Aorta (tissue), 5 donors: ENCODE measurements at regions not wholly inside any gene's neighbourhood (a gene's known extent, or its start where the extent isn't known, plus 50 kb on each side); places are given as distances from the start of the nearest gene placed in this dataset.

Source experiments
- ATAC-seq: fragments of 200-7000 bp; cut with Tn5 transposase; one replicate; pipeline ENCODE4 v1.9.1; 2022; ENCODE audit warnings: moderate library complexity; ENCODE audit not compliant: low FRiP score
- DNase-seq, 2 donors: peaks; one replicate each; pipeline ENCODE4 v3.0.0-alpha.2; 2020
- H3K27ac ChIP-seq, 2 donors: one replicate each; pipeline ENCODE4 v1.5.1; 2013; ENCODE audit warnings: low read length in 2 of 2, mild to moderate bottlenecking in 2 of 2, moderate library complexity in 2 of 2, control low read depth in 1 of 2, inconsistent platforms in 1 of 2, low read depth in 1 of 2
- H3K27me3 ChIP-seq, 2 donors: one replicate each; pipeline ENCODE4 v1.6.1; 2013; ENCODE audit warnings: control low read depth in 1 of 2, low read length in 1 of 2, mild to moderate bottlenecking in 1 of 2, moderate library complexity in 1 of 2; ENCODE audit not compliant: insufficient read depth in 2 of 2, control insufficient read depth in 1 of 2
- H3K36me3 ChIP-seq, 2 donors: one replicate each; pipeline ENCODE4 v1.6.1; 2013; ENCODE audit warnings: control low read depth in 1 of 2, low read length in 1 of 2, mild to moderate bottlenecking in 1 of 2; ENCODE audit not compliant: insufficient read depth in 2 of 2, control insufficient read depth in 1 of 2
- H3K4me1 ChIP-seq, 2 donors: one replicate each; pipeline ENCODE4 v1.6.1; 2013; ENCODE audit warnings: low read length in 2 of 2, control low read depth in 1 of 2, mild to moderate bottlenecking in 1 of 2, moderate library complexity in 1 of 2; ENCODE audit not compliant: insufficient read depth in 2 of 2, control insufficient read depth in 1 of 2
- H3K4me3 ChIP-seq, 2 donors: one replicate each; pipeline ENCODE4 v1.5.1; 2013; ENCODE audit warnings: low read length in 2 of 2, control low read depth in 1 of 2, mild to moderate bottlenecking in 1 of 2
- H3K9me3 ChIP-seq: one replicate; pipeline ENCODE4 v1.6.1; 2013; ENCODE audit warnings: mild to moderate bottlenecking, low read length; ENCODE audit not compliant: control insufficient read depth
- WGBS, 2 donors: extraction: QIAGEN DNeasy Blood & Tissue Kit; methylation state at CpG; one replicate each; pipeline ENCODE4 v1.1.7; 2013; 5-methylcytosine and 5-hydroxymethylcytosine counted together
- intact Hi-C, 2 donors: fragments of 100-400 bp; cut with DNase I; formaldehyde crosslinking; loops; one replicate each; pipeline versions ENCODE4 v1.14.2 to v1.15.0; 2022
- donor health status: healthy with polysubstance abuse.
- donor health status: Bipolar disorder and iron deficiency.
- donor health status: DM: no; HTN: no; CAD: no.
- donor health status: DM: no; HTN: no; CAD: no.
- donor health status: DM: yes; HTN: yes; CAD: no.

GRCh38 chr6:155599561-155599960 lies 143.9 kb upstream of the NOX3 start:
- H3K9me3 ChIP-seq: no peaks in the 10 kb centered on the region
- H3K36me3 ChIP-seq: no peaks in the 10 kb centered on the region
- no peaks in the 10 kb centered on the region for H3K27me3 ChIP-seq
- ATAC-seq (no peak), DNase-seq (no peak)
- no peak overlapping the region for H3K27ac ChIP-seq
- intact Hi-C loops: no loop called here
- no peak overlapping the region for H3K4me3 ChIP-seq
- 18 to 20% methylated on average over 3 of the region's 3 CpGs for WGBS, 2 donors
- no peaks in the 10 kb centered on the region for H3K4me1 ChIP-seq

- intact Hi-C loops: no loop called here
- 3 to 16% methylated on average over 2 of the region's 2 CpGs for WGBS, 2 donors
These were observed 143.5 kb upstream of the NOX3 start for GRCh38 chr6:155599160-155599559.

GRCh38 chr6:155595284-155595683 lies 139.6 kb upstream of the NOX3 start:
- intact Hi-C loops: no loop called here
- Histone ChIP-seq H3K4me3 (no peak overlapping the region), H3K27ac (no peak overlapping the region), H3K4me1 (no peaks in the 10 kb centered on the region), H3K36me3 (no peaks in the 10 kb centered on the region), H3K27me3 (no peaks in the 10 kb centered on the region), H3K9me3 (no peaks in the 10 kb centered on the region)
- no peak for DNase-seq
- ATAC-seq: no peak

More at GRCh38 chr6:155599160-155599559, 143.5 kb upstream of the NOX3 start:
- no peaks in the 10 kb centered on the region for H3K9me3 ChIP-seq
- H3K27ac ChIP-seq: no peak overlapping the region
- DNase-seq (no peak), ATAC-seq (no peak)
- no peaks in the 10 kb centered on the region for H3K27me3 ChIP-seq
- H3K4me3 ChIP-seq: no peak overlapping the region
- no peaks in the 10 kb centered on the region for H3K36me3 ChIP-seq
- H3K4me1 ChIP-seq: no peaks in the 10 kb centered on the region

GRCh38 chr6:155591741-155592140 lies 136.1 kb upstream of the NOX3 start:
- Histone ChIP-seq H3K27me3 (no peaks in the 10 kb centered on the region), H3K4me3 (no peak overlapping the region), H3K4me1 (no peaks in the 10 kb centered on the region), H3K9me3 (no peaks in the 10 kb centered on the region), H3K36me3 (no peaks in the 10 kb centered on the region), H3K27ac (no peak overlapping the region)
- intact Hi-C loops: no loop called here
- no peak for ATAC-seq
- WGBS, 2 donors: 88 to 89% methylated on average over 1 of the region's 1 CpG
- DNase-seq: no peak

- ATAC-seq: no peak
- Histone ChIP-seq H3K27ac (no peak overlapping the region), H3K4me1 (no peaks in the 10 kb centered on the region), H3K9me3 (no peaks in the 10 kb centered on the region), H3K27me3 (no peaks in the 10 kb centered on the region), H3K4me3 (no peak overlapping the region), H3K36me3 (no peaks in the 10 kb centered on the region)
- intact Hi-C loops: no loop called here
- WGBS, 2 donors: 78 to 82% methylated on average over 2 of the region's 2 CpGs
- DNase-seq: no peak
These were observed 133.6 kb upstream of the NOX3 start for GRCh38 chr6:155589190-155589589.

- no peaks in the 10 kb centered on the region for H3K27me3 ChIP-seq
- no peaks in the 10 kb centered on the region for H3K36me3 ChIP-seq
- H3K4me3 ChIP-seq: no peak overlapping the region
- 81 to 88% methylated on average over 1 of the region's 1 CpG for WGBS, 2 donors
- DNase-seq: no peak
- no peak for ATAC-seq
- H3K9me3 ChIP-seq: no peaks in the 10 kb centered on the region
- no peaks in the 10 kb centered on the region for H3K4me1 ChIP-seq
- H3K27ac ChIP-seq: no peak overlapping the region
- intact Hi-C loops: no loop called here
These were observed 132.2 kb upstream of the NOX3 start for GRCh38 chr6:155587817-155588216.

- Histone ChIP-seq H3K27me3 (no peaks in the 10 kb centered on the region), H3K9me3 (no peaks in the 10 kb centered on the region), H3K4me3 (no peak overlapping the region), H3K4me1 (no peaks in the 10 kb centered on the region), H3K27ac (no peak overlapping the region), H3K36me3 (no peaks in the 10 kb centered on the region)
- intact Hi-C loops: no loop called here
- no peak for ATAC-seq
- WGBS, 2 donors: 96 to 100% methylated on average over 1 of the region's 1 CpG
- DNase-seq: no peak
These were observed 130.5 kb upstream of the NOX3 start for GRCh38 chr6:155586090-155586489.

GRCh38 chr6:155584006-155584405 lies 128.4 kb upstream of the NOX3 start:
- WGBS, 2 donors: 81 to 94% methylated on average over 3 of the region's 3 CpGs
- ATAC-seq (no peak), DNase-seq (no peak)
- H3K36me3 ChIP-seq: no peaks in the 10 kb centered on the region
- H3K27me3 ChIP-seq: peaks cover 0 to 3% of the 10 kb centered on the region in 2 donors
- intact Hi-C loops: no loop called here
- H3K27ac ChIP-seq: no peak overlapping the region
- no peaks in the 10 kb centered on the region for H3K9me3 ChIP-seq
- no peak overlapping the region for H3K4me3 ChIP-seq
- no peaks in the 10 kb centered on the region for H3K4me1 ChIP-seq

- H3K27me3 ChIP-seq: peaks cover 0 to 3% of the 10 kb centered on the region in 2 donors
- no peak overlapping the region for H3K27ac ChIP-seq
- no peaks in the 10 kb centered on the region for H3K4me1 ChIP-seq
- H3K9me3 ChIP-seq: no peaks in the 10 kb centered on the region
- no peaks in the 10 kb centered on the region for H3K36me3 ChIP-seq
- H3K4me3 ChIP-seq: no peak overlapping the region
- intact Hi-C loops: no loop called here
- DNase-seq (no peak), ATAC-seq (no peak)
- WGBS, 2 donors: 69 to 73% methylated on average over 9 of the region's 9 CpGs
These were observed 126.7 kb upstream of the NOX3 start for GRCh38 chr6:155582016-155582991.
